Islet of Langerhans (tissue), 1 donor: ENCODE measurements at regions not wholly inside any gene's neighbourhood (a gene's known extent, or its start where the extent isn't known, plus 50 kb on each side); places are given as distances from the start of the nearest gene placed in this dataset.
"Not testable (repeated sequence)": the region's sequence is repeated elsewhere in the genome, so short reads cannot be mapped to it uniquely, and the experiment has no call there.

Source experiments
- FAIRE-seq: peaks from one replicate; lab custom pipeline; 2011; peaks lifted over from hg19 to GRCh38; lab: Jason Lieb, UNC

GRCh38 chr7:113030489-113030888 is 56.1 kb downstream of the GPR85 start:
- FAIRE-seq = no peak

GRCh38 chr7:113026941-113027340 is 59.7 kb downstream of the GPR85 start:
- FAIRE-seq = no peak

GRCh38 chr7:113017144-113017857 is 69.3 kb downstream of the GPR85 start:
- not testable (repeated sequence) for FAIRE-seq

DNA sequence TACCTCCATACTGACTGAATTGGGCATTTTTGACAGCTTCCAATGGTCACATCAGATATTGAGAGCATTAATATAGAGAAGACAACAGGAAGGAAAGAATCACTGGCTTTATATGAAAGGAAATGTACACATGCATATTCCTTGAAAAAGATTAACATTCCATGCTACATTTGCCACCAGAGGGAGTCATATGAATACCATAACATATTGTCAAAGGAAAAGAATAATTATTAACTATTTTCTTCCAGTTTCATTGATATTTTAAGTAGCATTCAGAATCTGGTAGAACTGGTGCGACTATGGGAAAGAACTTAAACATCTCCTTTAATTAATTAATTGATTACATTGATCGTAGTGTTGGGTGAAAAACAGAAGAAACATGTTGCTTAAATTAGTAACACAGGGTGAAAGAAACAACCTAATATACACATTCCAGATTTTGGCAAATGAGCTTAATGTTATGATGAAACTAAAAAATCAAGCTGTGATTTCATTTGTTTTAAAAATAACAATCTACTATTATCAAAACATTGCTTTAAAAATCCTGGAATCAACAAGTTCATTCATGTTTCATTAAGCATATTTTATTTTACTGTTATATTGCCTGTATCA is 71.5 kb downstream of the GPR85 start:
- peak; percentile 99 for FAIRE-seq

DNA sequence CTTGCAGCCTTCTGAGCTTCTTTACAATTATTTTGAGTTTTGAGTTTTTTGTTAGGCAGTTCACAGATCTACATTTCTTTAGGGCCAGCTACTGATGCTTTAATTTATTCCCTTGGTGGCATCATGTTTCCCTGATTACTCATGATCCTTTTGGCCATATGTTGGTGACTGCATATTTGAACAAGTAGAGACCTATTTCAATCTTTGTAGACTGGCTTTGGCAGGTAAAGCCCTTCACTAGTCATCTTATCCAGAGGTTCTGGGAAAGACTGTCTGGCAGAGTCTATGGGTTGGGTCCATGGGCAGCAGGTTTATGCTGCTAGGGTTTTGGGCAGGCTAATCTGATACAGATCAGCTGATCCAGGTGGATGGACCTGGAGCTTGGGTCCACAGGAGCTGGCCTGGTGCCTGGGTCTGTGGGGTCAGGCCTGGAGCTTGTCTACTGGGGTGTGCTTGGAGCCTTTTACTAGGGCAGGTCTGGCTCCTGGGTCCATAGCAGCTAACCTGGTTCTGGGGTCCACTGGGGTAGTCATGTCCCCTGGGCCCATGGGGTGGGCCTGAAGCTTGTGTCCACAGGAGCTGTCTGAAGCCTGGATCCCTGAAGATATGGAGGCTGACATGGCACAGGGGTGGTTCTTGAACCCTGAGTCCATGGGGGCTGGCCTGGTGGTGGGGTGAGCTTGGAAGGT is 72.7 kb downstream of the GPR85 start:
- no peak for FAIRE-seq

DNA sequence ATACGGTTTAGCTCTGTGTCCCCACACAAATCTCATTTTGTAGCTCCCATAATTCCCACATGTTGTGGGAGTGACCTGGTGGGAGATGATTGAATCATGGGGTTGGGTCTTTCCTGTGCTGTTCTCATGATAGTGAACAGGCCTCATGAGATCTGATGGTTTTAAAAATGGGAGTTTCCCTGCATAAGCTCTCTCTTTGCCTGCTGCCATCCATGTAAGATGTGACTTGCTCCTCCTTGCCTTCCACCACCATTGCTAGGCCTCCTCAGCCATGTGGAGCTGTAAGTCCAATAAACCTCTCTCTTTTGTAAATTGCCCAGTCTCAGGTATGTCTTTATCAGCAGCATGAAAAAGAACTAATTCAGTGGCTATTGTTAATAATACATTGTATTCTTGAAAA is 73.8 kb downstream of the GPR85 start:
- FAIRE-seq = not testable (repeated sequence)

- no peak for FAIRE-seq
These were observed 76.2 kb downstream of the GPR85 start for GRCh38 chr7:113010377-113010776.

GRCh38 chr7:113008755-113009154 is 77.9 kb downstream of the GPR85 start:
- no peak for FAIRE-seq

DNA sequence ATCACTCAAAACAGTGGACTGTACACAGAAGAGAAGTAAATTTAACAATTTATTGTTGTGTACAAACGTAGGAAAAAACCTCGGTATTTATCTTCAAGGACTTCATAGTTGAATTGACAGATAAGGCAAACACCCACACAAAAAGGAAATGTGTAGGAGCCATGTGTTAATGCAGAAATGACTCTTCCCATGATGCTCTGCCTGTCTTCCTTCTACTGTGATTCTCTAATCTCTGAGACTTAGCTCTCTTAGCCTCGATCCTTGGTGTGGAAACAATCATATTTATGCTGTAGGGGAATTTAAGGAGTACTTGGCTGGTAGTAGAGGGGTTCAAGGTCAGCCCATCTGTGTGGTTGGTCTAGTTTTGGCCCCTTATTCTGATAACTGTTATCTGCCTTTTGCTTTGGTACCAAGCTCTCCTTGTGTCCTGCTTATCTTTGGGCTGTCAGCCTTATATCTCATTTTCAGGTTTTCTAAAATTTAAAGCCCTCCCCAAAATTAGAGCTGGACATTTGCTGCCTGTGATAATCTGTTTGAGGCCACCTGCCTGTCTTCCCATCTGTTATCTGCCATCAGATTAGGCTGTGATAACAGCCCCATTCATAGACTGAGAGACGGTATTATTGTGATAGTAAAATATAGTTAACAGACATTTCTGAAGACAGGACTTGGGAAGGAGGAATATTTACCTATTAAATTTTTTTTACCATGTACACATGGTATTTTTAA is 81.7 kb downstream of the GPR85 start:
- no peak for FAIRE-seq

DNA sequence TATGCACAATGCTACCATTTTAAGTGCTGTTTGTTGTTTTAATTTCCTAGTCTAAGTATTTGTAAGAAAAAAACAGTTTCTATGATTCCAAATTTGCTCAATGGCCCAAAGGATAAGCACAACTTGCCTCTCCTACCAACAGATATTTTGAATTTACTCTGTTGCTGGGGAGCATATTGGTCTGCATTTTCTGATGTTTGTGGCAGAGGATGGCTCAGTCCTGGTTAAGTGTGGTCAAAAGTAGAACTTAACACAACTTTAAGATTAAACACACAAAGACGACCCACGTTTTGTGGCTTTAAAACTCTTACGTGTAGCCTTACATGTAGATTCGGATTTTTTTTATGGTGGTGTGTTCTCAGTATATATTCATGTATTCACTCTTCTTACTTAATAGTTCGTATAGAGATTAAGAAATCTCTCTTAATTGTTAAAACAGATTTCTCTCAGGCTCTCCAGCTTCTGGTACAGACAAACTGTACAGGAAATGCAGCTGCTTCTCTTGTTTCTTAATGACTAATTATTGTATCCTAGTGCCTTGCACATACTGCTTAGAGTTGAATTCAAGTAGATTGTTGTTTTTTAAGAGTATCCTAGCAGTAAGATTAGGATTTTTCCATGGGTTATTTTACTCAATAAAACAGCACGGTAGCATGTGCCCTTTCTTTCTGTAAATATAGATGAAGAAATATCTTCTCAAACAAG is 86.2 kb downstream of the GPR85 start:
- FAIRE-seq = no peak

DNA sequence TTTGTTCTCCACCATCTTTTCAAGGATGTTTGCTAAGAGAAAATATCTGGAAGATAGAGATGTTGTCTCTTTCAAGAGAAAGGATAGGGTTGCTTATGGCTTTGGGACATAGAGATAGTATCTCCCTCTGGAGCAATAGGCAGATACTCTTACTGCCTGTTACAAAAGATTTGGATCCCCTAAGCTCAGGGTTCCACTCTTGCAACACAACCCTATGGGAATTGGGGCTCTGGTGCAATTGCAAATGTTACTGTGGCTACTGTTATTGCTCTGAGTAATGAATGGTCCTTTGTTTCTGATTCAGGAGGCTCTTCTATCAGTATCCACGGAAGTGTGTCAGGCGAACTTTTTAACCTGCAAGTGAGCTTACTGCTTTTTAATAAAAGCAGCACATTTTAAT is 88.8 kb downstream of the GPR85 start:
- FAIRE-seq = no peak

GRCh38 chr7:112996331-112996871 is 90.2 kb downstream of the GPR85 start:
- FAIRE-seq = no peak

DNA sequence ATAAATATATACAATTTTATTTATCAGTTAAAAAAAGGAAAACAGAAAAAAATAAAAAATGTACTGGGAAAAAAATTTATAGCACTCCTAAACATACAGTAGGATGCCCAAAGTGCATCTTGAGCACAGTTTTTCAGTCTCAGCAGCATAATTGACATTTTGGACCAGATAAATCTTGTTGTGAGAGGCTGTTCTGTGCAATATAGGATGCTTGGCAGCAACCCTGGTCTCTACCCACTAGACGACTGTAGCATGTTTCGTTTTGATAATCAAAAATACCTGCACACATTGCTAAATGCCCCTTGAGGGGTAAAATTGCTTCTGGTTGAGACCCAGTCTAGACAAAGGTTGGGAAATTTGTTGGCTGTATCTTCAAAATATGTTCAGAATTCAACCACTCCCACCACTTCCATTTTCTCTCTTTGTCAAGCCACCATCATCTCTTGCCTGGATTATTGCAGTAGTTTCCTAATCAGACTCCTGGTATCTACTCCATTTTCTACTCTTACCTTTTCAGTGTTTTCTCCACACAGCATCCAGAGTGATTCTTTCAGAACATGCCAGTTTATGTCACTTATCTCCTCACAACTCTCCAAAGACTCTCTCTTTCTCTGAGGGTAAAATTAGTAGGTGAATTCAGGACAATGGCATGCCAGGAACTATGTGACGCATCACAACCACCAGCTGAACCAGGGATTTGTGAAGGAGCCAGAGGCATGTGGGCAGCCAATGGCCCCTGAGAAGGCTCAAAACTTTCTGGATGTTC is 91.4 kb downstream of the GPR85 start:
- FAIRE-seq = no peak

- no peak for FAIRE-seq
These were observed 92.0 kb downstream of the GPR85 start for GRCh38 chr7:112994656-112995055.

- FAIRE-seq = no peak
These were observed 96.0 kb downstream of the GPR85 start for GRCh38 chr7:112990624-112991023.

- no peak for FAIRE-seq
These were observed 97.1 kb downstream of the GPR85 start for GRCh38 chr7:112989531-112989930.

DNA sequence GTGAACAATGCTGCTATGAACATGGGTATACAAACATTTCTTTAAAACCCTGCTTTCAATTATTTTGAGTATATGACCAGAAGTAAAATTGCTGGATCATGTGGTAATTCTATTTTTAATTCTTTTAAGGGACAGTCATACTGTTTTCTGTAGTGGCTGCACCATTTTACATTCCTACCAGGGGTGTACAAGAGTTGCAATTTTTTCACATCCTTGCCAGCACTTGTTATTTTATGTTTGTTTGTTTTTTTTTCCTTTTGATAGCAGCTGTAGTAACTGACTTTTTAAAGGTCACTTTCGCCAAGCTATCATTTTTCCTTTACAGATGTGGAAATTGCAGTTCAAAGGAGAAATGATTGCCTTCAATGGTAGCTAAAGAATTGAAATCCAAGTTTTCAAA is 99.5 kb downstream of the GPR85 start:
- no peak for FAIRE-seq

DNA sequence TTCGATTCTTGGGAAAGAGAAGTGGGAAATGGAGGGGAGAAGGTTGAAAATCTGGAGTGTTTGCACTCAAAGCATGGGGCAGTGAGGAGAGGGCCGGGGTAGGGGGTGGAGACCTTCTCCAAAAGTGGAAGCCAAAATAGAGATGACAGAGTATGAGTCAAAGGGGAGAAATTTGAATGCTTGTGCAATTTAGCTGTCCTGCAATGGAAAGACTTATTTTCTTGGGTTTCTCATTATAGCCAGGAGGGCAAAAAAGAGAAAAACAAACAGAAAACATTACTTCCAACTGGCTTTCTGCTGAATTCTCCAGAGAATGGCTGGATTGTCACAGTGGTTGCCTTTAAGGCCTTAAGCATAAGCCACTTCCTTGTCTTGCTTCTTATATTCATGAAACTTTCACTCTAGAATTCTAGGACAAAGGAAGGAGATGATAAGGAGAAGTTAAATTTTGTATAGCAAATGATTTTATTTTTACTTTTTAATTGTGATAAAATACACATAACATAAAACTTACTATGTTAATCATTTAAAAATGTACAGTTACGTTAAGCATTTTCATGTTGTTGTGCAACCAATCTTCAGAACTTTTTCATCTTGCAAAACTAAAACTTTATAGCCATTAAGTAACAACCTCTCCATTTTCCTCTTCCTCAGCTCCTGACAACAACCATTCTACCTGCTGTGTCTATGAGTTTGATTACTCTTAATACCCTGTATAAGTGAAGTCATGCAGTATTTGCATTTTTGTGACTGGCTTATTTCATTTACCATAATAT is 100.2 kb downstream of the GPR85 start:
- no peak for FAIRE-seq

- FAIRE-seq = no peak
These were observed 101.1 kb downstream of the GPR85 start for GRCh38 chr7:112985377-112985987.
